Adrenal gland (tissue), 5 donors: ENCODE measurements at regions not wholly inside any gene's neighbourhood (a gene's known extent, or its start where the extent isn't known, plus 50 kb on each side); places are given as distances from the start of the nearest gene placed in this dataset.

Source experiments
- POLR2A ChIP-seq, 2 donors: fragments of 450-650 bp; IDR thresholded peaks; one replicate each; pipeline ENCODE4 v1.6.1; 2017; ENCODE audit warnings: antibody characterized with exemption in 2 of 2, mild to moderate bottlenecking in 2 of 2, moderate library complexity in 1 of 2
- TF ChIP-seq, protein P1 (sequence below), 6 experiments: fragments of 450-650 bp in 4 of 6; fragments of 200-600 bp in 2 of 6; sonication (generic) in 1 of 6; IDR thresholded peaks; 1 replicate in 5 of 6; 2 replicates in 1 of 6; pipeline versions ENCODE4 v1.5.1 to v1.8.0; 2016 to 2021; ENCODE audit warnings: antibody characterized with exemption in 6 of 6, mild to moderate bottlenecking in 2 of 6, moderate library complexity in 1 of 6
- donor health status: DM: no; HTN: no; CAD: no.

DNA sequence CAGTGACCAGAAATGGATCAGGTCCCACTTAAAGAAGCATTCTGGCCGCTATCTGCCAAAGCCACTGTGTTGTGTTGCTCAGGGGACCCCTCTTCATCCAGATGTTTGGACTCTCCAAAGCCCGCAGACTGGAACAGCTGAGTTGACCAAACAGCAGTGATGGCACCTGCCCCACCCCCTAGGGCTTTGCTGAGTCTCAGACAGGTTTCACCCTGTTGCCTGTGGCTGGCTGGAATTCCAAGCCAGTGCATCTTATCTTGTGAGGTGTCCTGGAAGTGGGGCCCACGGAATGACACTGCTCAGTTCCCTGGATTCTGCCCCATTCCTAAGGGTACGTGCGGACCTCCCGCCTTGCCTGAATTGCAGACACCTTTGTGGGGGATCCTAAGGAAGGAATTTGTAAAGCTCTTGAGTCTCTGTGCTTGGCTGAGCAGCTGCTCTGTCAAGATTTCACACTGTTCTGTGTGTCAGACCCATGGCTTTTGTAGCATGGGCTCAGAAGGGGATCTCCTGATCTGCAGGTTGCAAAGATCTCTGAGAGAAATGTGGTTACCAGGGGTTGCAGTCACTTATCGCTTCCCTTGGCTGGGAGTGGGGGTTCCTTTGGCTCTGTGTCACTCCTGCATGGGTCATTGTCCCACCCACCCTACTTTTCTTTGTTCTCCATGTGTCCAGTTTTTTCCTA is 1707.9 kb upstream of the PCDH10 start:
- TF ChIP-seq, protein P1, sequence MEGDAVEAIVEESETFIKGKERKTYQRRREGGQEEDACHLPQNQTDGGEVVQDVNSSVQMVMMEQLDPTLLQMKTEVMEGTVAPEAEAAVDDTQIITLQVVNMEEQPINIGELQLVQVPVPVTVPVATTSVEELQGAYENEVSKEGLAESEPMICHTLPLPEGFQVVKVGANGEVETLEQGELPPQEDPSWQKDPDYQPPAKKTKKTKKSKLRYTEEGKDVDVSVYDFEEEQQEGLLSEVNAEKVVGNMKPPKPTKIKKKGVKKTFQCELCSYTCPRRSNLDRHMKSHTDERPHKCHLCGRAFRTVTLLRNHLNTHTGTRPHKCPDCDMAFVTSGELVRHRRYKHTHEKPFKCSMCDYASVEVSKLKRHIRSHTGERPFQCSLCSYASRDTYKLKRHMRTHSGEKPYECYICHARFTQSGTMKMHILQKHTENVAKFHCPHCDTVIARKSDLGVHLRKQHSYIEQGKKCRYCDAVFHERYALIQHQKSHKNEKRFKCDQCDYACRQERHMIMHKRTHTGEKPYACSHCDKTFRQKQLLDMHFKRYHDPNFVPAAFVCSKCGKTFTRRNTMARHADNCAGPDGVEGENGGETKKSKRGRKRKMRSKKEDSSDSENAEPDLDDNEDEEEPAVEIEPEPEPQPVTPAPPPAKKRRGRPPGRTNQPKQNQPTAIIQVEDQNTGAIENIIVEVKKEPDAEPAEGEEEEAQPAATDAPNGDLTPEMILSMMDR (IDR thresholded peaks at IDR 0.05): no peak
- no peak for TF ChIP-seq POLR2A (IDR thresholded peaks at IDR 0.05)
